Medulla oblongata (tissue), 1 donor: ENCODE measurements at regions not wholly inside any gene's neighbourhood (a gene's known extent, or its start where the extent isn't known, plus 50 kb on each side); places are given as distances from the start of the nearest gene placed in this dataset.

ENCODE experiments used
- DNase-seq: peaks from one replicate; pipeline ENCODE4 v3.0.0-alpha.2; 2015; ENCODE audit errors: extremely low spot score

- no peak for DNase-seq
Measured at GRCh38 chr10:1957057-1957456, 219.7 kb upstream of the ADARB2 start.

GRCh38 chr10:1954300-1954699 lies 217.0 kb upstream of the ADARB2 start:
- no peak for DNase-seq

DNA sequence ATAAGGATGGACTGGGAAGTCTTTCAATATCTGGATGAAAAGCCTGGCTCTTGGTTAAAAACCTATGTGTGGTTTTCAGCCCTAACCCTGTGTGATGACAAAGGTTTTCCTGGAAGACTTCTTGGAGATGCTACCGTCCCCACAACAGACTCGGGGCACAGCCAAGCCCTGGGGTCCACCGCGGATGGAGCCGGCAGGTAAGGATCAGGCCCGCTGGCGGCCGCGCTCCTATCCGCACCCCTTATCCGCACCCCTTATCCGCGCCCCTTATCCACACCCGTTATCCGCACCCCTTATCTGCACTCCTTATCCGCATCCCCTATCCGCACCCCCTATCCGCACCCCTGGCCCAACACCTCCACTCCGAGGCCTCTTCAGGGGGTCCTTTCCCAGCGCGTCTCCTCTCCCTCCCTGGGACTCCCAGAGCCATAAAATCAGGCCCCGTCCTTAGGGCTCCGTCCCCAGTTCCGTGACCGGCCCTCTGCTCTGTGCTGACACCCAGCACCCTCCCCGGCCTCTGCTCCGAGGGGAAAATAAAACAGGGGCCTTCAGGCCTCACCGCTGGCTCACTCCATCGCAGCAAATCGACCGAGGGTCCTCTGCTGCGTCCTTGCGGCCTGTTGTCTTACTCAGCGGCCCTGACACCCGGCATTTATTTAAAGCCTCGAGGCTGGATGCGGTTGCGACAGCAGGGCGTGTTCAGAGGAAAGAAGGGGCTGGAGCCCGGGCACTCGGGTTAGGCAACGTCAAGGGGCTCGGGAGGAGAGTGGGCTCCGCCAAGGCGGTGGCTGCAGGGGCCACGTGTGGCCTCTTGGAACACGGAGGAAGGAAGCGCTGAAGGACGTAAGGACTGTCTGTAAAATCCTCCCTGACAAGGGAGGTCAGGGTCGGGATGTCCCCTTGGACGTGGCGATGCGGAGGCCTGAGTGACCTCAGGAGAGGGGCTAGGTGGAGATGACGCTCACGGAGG lies 215.1 kb upstream of the ADARB2 start:
- DNase-seq: no peak

DNA sequence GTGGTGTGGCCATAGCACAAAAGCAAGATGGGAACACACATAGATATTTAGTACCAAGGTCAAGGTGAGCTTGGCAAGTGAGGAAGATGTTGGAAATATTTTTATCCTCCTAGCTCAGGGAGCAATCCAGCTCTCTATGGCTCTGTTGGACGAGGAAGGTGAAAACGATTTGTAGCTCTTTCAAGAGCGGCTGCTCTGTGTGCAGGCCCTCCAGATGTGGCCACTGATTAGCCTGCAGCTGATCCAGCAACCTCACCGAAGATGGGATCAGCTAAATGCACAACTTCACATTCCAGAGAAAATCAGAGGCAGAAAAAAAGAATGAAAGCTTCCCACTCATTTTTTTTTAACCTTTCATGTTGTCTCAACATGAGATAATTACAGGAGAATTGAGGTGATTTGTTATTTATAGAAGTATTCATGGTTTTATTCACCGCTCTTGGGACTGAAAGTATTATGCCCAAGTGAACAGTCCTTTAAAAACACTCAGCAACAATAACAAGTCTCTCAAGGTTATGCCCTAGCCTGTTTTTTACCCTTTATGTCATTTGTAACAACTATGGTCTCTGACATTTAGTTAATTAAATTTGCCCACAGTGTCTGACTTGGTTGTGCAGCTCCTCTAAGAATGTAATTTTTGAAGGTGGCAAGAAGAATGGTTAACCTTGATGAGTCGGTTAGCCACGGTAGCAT lies 213.6 kb upstream of the ADARB2 start:
- DNase-seq: no peak

DNA sequence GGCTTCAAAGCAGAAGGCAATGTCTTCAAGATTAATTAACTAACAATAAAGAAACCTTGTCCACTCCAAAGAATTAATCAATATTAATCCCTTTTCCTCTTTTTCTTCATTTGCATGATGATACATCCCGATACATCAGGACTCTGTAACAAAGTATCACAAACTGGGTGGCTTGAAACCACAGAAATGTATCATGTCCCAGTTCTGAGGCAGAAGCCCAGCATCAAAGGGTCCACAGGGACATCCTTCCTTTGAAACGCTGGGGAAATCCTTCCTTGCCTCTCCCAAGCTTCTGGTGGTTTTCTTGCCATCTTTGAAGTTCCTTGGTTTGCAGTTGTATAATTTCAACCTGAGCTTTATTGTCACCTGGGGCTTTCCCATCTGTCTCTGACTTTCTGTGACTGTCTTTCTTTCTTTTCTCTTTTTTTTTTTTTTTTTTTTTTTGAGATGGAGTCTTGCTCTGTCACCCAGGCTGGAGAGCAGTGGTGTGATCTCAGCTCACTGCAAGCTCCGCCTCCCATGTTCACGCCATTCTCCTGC lies 210.2 kb upstream of the ADARB2 start:
- DNase-seq: no peak

GRCh38 chr10:1944487-1944886 lies 207.2 kb upstream of the ADARB2 start:
- no peak for DNase-seq

DNA sequence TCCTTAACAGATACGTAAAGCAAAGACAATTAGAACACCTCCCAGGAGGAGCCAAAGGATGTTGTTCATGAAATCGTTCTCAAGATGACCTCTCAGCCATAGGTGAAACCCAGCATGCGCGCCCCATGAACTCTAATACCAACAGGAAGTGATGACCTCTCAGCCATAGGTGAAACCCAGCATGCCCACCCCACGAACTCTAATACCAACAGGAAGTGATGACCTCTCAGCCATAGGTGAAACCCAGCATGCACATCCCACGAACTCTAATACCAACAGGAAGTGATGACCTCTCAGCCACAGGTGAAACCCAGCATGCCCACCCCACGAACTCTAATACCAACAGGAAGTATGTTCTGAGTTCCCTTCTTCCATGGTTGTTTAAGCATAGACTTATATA lies 205.2 kb upstream of the ADARB2 start:
- DNase-seq: no peak

DNA sequence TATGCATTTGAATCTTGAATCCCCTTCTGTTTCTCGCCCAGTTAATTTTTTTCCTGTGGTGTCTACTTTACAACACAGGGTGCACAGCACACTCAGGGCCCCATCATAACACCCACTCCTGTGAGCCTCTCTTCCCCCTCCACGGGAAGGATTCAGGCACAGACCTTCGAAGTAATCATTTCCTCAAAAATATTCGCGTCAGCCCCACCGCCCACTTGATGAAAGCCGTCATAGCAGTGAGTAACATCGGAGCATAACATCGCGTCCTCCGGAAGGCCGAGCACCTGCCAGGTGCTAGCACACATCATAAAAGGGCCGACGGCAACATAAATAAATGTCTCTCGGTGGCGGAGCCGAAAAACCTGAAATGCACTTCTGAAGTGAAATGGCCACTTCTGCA lies 201.7 kb upstream of the ADARB2 start:
- no peak for DNase-seq

DNA sequence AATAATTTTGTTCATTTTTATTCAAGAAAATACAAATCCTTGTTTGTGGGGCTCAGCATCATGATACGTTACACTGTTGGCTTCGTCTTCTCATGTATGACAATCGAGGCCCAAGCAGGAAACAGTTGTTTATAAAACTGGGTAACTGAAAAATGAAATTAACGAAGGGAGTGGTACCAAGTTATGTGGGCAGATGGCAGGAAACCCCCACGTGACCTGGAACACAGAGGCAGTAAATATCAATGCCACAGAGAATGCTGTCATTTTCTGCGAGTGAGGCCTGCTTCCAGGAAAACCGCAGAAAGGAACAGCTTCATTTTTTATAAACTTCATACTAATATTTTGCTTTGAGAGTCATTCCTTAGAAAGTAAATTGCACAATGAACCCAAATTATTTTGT lies 201.0 kb upstream of the ADARB2 start:
- no peak for DNase-seq

DNA sequence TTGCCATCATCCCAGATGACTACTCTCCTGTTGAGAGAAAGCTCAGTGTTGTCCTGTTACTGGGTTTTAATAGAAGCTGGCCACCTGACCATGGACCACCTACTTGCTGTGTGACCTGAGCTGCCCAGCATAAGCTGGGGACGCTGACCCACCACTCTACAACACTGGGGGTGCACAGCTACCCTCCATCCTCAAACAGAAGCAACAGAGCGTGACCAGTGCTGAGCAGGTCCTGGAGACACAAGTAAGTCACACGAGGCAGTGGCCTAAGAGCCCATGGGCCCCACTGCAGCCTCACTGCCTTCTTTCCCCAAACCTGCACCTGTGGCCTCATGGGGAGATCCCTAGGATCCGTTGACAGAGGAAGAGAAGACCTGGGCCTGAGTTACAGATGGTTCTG lies 198.6 kb upstream of the ADARB2 start:
- no peak for DNase-seq

- no peak for DNase-seq
Measured at GRCh38 chr10:1933215-1933614, 195.9 kb upstream of the ADARB2 start.

- DNase-seq: no peak
Measured at GRCh38 chr10:1932692-1933094, 195.4 kb upstream of the ADARB2 start.

DNA sequence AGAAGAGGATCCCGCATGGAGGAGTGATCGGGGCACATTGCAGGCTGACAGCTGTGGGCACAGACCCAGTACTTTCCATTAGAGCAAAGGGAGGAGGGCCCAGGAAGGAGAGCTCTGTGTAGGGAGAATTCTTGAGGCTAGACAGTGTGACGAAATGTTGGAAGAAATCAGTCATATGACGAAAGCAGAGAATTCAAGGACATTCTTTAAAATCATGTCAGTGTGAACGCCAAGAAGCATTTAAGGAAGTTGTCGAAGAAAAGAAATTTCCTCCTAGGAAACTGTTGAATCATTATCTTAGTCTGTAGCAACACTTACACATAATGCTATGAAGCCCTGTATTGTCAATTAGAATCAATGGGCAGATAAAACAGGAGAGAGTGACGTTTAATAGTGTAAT lies 191.3 kb upstream of the ADARB2 start:
- no peak for DNase-seq

DNA sequence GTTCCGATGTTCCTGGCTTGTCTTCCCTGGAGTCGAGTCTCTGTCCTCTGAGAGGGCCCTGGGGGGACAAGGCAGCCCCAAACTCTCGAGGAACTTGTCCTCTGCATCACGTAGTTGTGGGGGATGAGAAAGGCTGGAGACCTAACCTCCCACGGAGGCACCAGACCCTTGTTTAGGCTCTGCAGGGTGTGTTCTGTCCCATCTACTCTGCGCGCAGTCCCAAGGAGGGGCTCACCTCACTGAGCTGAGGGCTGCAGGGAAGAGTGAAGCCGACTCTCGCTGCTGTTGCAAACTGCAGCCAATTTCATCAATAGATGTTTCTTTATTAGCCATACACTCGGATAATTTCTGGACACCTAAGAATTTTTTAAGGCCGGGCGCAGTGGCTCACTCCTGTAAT lies 186.7 kb upstream of the ADARB2 start:
- no peak for DNase-seq

GRCh38 chr10:1923586-1923985 lies 186.3 kb upstream of the ADARB2 start:
- no peak for DNase-seq

- no peak for DNase-seq
Measured at GRCh38 chr10:1920941-1921340, 183.6 kb upstream of the ADARB2 start.

GRCh38 chr10:1920127-1920526 lies 182.8 kb upstream of the ADARB2 start:
- DNase-seq: no peak

- no peak for DNase-seq
Measured at GRCh38 chr10:1911771-1912170, 174.4 kb upstream of the ADARB2 start.

DNA sequence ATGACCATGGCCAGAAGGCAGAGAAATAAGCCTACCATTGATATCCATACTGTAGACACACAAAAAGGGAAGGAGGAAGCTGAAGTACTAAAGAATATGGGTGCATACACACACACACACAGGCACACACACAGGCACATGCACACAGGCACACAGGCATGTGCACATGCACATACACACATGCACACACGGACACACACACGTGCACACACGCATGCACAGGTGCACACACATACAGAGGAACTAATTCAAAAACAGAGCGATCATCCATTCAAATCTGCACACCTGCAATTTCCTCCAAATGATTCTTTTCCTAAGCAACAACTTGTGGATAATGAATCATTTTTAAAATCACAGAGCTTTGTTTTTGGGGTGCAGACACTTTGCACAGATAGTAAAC lies 166.7 kb upstream of the ADARB2 start:
- no peak for DNase-seq

GRCh38 chr10:1896153-1896552 lies 158.8 kb upstream of the ADARB2 start:
- DNase-seq: no peak

DNA sequence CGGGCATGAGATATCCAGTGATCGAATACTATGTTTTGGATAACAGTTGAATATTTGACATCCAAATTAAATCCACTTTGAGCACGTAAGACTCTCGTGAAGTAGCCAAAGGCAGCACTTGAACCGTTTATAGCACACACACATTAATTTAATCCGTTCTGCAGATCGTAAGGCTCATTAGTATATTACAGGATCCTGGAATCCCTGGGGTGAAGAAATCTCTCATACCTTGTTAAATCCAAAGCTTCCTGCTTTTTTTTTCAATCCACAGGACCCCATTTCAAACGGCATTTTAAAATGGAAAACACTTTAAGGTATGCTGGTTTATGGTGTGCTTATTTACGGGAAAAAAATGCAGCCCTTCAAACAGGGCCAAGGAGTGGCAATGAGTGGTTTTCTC lies 158.4 kb upstream of the ADARB2 start:
- no peak for DNase-seq

DNA sequence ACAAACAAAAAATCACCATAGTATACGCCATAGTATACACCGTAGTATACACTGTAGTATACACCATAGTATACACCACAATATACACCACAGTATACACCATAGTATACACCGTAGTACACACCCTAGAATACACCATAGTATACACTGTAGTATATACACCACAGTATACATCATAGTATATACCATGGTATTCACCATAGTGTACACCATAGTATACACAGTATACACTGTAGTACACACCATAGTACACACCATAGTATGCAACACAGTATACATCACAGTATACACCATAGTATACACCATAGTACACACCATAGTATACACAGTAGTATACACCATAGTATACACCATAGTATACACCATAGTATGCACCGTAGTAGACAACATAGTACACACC lies 157.6 kb upstream of the ADARB2 start:
- no peak for DNase-seq

DNA sequence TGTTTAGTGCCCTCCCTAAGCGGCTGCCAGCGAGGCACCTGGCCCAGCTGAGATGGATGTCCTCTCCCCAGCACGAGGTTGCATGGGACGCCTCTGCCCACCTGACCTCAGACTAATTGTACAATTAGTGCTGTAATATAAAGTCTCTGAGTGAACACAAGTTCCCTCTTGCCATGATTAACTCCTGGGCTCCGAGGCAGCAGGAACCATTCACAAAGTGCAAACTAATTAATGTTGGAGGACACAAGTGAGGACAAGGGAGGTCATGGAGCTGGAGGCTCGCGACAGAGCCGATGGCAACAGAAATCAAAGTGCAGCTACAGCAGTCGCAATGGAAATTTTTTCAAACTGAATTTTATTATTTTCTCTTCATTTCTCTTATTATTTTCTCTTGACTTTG lies 156.6 kb upstream of the ADARB2 start:
- DNase-seq: no peak
